HG03196 (cell line): ENCODE measurements at regions not wholly inside any gene's neighbourhood (a gene's known extent, or its start where the extent isn't known, plus 50 kb on each side); places are given as distances from the start of the nearest gene placed in this dataset.

Source experiments
- ATAC-seq: cut with Tn5 transposase; IDR thresholded peaks from one replicate; pipeline ENCODE4 v1.9.1; 2021; ENCODE audit not compliant: unreplicated experiment

- ATAC-seq = no peak
Observed at GRCh38 chr6:105966481-105966880, 119.7 kb upstream of the PRDM1 start.

DNA sequence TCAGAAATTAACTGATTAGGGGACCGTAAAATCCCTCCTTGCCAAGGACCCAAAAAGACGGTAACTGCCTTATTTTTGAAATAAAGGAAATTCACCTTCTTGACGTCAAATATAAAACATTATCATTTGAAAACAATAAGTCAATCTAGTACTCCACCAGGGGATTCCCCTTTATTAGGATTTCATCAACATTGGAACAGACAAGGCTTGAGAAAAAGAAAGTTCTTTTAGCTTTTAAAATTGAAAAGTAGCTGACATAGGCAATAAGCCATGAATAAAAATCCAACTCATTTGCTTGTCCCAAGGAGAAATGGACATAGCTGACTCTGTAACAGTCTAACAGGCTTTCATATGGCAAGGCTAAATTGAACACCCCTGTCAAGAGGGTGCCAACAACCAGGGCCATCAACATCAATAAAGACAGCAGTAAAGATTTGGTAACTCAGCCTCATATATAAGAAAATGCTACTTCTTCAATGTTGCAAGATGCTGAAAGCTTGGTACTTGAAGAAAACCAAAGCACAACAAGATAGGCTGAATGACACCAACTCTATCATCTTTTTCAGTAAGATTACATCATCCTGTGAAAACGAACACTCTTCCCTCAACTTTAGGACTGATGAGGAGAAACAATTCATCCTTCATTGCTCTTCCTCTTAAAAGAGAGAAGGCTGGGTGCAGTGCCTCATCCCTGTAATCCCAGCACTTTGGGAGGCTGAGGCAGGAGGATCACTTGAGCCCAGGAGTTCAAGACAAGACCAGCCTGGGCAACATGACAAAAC is 121.0 kb upstream of the PRDM1 start:
- ATAC-seq = no peak

DNA sequence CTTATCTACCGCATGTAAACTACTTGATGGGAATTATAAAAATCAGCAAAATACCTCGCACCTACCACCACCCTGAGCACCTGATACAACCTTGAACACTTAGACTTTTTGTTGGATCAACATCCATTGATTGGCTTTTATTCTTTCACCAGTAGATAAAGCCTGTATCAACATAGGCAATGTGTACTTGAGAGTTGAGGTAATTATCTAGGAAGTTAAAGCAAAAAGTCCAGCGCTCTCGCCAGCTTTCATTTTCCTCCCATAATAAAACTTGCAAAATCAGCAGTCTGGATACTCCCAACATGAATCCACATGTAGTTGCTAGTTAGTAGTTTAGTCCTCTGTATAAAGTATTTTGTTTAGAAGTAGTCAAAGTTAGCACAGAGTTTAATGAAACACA is 132.0 kb upstream of the PRDM1 start:
- ATAC-seq = no peak

GRCh38 chr6:105952772-105953690 is 133.1 kb upstream of the PRDM1 start:
- no peak for ATAC-seq

DNA sequence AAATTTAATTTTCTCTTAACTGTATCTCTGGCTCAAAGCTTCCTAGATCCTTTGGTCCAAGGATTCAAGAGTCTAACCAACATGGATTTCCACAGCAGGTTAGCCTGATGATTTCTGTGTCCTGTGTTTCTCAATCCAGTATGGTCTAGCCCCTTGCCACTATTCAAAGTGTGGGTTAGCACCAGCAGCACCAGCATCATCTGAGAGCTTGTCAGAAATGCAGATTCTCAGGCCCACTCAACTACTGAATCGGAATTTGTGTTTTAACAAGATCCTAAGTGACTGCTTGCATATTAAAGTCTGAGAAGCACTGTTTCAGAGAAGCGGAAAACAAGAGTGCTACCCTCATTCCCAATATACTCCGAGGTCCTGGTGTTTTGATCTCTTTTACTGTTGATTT is 133.8 kb upstream of the PRDM1 start:
- no peak for ATAC-seq

DNA sequence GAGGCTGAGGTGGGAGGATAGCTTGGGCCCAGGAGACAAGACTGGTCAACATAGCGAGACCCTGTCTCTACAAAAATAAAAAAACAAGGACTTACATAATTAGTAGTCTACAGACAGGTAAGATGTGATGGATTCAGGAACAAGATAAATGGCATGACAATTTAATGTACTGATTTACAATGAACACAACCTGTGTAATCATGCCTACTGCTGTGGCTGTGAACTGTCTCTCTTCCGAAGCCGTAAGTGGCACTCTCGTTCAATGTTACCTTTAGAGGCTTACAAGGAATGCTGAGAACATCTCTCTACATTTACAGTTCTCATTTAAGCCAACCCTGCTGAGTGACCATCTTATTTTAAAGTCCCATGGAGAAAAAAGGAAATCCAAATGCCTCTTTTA is 134.8 kb upstream of the PRDM1 start:
- ATAC-seq = no peak

- no peak for ATAC-seq
Observed at GRCh38 chr6:105949869-105950268, 136.3 kb upstream of the PRDM1 start.

- ATAC-seq = no peak
Observed at GRCh38 chr6:105943514-105943913, 142.6 kb upstream of the PRDM1 start.

DNA sequence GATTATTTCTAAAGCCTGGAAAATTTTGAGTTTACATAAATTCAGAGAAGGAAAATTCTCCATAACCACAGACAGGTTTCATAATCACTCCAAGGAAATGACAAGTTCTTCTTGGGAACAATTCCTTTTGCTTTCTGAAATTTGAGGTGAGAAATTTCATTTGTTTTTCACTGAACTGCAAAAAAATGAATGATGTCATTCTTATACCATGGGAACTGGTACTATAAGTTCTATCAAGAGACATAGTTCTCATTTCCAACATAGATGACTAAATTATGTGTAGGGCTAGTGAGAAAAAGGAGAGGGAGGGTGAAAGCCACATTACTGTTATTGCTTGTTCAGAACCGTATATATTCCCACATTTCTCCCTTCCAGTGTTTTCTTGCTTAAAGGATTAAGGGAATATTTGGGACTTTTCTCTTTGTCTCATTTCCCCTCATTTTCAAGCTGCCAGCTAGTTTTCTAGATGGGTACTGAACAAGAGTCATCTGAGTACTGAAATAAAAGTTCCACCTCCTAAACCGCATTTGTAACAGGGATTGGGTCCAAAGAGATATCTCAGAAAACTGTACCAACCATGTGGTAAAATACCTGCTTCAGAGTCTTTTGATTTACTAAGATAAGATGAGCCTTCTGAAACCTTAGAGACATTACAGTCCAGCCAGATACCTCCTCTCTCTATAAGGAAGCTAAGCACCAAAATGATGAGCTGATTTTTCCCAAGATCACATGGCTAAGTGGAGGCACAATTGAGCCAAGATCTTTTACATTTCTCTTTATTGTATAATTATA is 144.3 kb upstream of the PRDM1 start:
- ATAC-seq = no peak

DNA sequence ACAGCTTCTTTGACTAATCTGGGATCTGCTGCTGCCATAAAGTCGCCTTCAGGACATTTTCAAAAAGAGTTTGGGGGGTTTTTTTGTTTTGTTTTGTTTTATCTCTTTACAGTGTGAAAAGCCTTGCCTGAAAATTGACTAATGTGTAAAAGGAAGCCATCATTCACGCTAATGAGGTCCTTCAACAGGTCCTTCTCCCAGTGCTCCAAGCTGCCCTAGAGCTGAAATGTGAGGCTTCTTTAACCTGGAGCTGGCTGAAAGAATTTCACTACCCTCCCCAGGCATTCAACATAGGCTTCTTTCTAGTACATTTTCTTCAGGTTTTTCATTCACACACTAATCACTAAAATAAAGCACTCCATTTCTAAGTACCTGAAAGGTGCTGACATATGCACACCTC is 145.1 kb upstream of the PRDM1 start:
- ATAC-seq = no peak

DNA sequence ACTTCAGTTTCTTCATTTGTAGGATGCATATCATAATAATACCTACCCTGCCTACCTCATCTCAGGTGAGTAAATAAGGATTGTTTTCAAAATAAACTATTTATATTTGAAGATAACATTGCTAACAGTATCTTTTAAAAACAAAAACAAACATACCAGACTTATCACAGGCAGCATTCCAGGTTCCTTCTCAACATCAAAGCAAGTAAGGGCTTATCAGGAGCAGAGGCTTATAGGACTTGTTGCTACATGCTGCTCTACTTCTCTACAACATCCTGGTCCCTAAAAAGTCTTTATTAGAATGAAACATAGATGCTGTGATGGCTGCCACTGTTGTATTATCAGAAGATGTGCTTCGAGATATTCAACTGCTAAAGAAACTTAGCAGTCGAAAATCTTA is 149.2 kb upstream of the PRDM1 start:
- no peak for ATAC-seq

- no peak for ATAC-seq
Observed at GRCh38 chr6:105935416-105935815, 150.7 kb upstream of the PRDM1 start.

GRCh38 chr6:105934708-105935107 is 151.4 kb upstream of the PRDM1 start:
- ATAC-seq = no peak

- no peak for ATAC-seq
Observed at GRCh38 chr6:105932440-105932839, 153.7 kb upstream of the PRDM1 start.

DNA sequence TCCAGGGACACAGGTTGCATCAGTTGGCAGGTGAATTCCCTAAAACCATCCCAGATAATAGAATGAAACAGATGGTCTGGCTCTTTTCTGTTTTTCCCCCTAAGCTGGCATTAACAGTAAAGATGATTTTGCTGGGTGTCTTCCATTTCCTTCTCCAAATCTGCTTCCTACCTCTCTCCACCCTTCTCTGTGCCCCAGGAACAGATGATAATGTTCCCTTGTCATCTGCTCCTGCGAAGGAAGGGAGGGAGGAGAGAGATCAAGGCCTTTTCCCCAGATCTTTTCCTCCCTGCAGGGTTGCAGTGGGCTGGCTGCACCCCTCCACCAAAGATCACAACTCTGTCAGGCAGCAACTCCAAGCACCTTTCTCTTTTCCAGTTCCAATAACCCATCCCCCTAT is 156.5 kb upstream of the PRDM1 start:
- no peak for ATAC-seq

DNA sequence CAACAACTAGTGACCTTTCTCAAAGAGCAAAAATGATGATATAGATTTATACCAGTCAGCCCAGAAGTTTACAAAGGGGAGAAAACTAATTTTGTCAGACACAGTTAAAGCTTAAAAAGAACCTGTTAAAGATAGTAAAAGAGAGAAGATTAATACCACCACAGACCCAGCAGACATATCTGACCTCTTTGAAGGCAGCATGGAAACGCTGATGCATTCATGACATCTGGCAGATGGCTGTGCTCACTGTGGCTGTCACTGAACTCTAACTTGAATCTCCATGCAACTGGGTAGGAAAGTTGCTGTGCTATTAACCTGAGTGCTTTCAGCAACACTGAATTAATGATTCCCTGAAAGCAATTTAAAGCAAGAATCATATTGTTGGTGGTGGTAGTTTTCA is 159.8 kb upstream of the PRDM1 start:
- no peak for ATAC-seq

- no peak for ATAC-seq
Observed at GRCh38 chr6:105925706-105926105, 160.4 kb upstream of the PRDM1 start.

GRCh38 chr6:105921781-105922180 is 164.4 kb upstream of the PRDM1 start:
- no peak for ATAC-seq

DNA sequence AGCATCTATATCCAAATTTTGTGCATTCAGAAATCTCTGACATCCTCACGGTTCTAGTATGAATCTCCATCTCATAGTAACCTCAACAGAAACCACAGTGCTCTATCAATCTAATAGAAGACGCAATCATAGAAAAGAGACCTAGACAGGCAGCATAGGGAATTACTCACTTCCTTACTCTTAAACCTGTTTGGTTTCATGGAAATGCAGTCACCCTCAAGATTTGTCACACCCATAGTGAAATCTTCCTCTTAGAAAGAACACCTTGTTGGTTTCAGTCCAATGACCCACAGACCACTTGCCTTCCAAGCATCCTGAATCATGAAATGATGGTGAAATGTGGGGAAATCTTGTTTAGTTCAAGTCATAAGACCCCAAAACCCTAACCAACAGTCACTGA is 166.1 kb upstream of the PRDM1 start:
- ATAC-seq = no peak

DNA sequence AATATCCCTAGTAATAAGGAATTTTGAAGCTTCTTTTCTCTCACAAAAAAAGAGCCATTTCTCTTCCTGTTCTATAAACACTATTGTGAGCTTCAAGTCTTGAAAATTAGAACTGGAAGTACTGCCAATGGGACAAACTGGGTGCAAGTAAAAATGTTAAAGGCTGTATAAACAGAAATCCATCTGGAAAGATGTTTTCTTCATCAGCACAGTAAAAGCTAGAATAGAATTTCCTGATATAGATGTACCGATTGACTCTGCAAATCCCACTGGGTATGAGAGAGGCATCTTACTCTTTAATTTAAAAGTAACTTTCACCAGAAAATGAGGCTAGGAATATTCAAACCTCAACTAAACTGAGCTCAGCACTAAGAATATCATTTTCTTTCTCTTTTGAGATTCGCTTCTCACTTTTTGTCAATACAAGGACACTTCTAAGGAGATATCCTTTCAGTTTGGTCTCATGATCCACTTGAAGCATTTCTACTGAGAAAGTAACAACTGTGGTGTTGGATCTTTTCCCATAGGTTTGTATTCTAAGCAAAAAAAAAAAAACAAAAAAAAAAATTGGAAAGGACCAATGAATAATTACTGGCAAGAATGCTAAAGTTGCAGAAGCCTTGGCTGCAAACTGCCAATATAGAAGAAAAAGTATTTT is 169.0 kb upstream of the PRDM1 start:
- no peak for ATAC-seq

- no peak for ATAC-seq
Observed at GRCh38 chr6:105911106-105911629, 175.0 kb upstream of the PRDM1 start.
